Esophagus mucosa (tissue), 1 donor: ENCODE measurements at regions not wholly inside any gene's neighbourhood (a gene's known extent, or its start where the extent isn't known, plus 50 kb on each side); places are given as distances from the start of the nearest gene placed in this dataset.

Source experiments
- ATAC-seq: fragments of 200-7000 bp; cut with Tn5 transposase; one replicate; pipeline ENCODE4 v1.9.1; 2020
- donor health status: DM: yes; HTN: yes; CAD: no.

- ATAC-seq: peak; percentile 67
Measured at GRCh38 chr6:85126485-85127167, 323.3 kb upstream of the NT5E start.

- ATAC-seq: no peak
Measured at GRCh38 chr6:85125526-85125925, 324.4 kb upstream of the NT5E start.

GRCh38 chr6:85124472-85125354 is 325.2 kb upstream of the NT5E start:
- ATAC-seq: no peak

GRCh38 chr6:85121158-85121557 is 328.7 kb upstream of the NT5E start:
- ATAC-seq: no peak

GRCh38 chr6:85118652-85119235 is 331.1 kb upstream of the NT5E start:
- no peak for ATAC-seq

- no peak for ATAC-seq
Measured at GRCh38 chr6:85118233-85118632, 331.6 kb upstream of the NT5E start.

GRCh38 chr6:85116475-85116874 is 333.4 kb upstream of the NT5E start:
- ATAC-seq: no peak

GRCh38 chr6:85115876-85116275 is 334.0 kb upstream of the NT5E start:
- ATAC-seq: no peak

- no peak for ATAC-seq
Measured at GRCh38 chr6:85115376-85115775, 334.5 kb upstream of the NT5E start.

- no peak for ATAC-seq
Measured at GRCh38 chr6:85114581-85114935, 335.3 kb upstream of the NT5E start.

GRCh38 chr6:85113934-85114580 is 335.8 kb upstream of the NT5E start:
- ATAC-seq: no peak

GRCh38 chr6:85112540-85112939 is 337.3 kb upstream of the NT5E start:
- no peak for ATAC-seq

GRCh38 chr6:85111481-85112011 is 338.3 kb upstream of the NT5E start:
- ATAC-seq: no peak

GRCh38 chr6:85110943-85111342 is 338.9 kb upstream of the NT5E start:
- ATAC-seq: no peak

- ATAC-seq: no peak
Measured at GRCh38 chr6:85107701-85108100, 342.2 kb upstream of the NT5E start.

- ATAC-seq: peak; percentile 10
Measured at GRCh38 chr6:85096976-85097375, 332.6 kb upstream of the TBX18 start.

- ATAC-seq: no peak
Measured at GRCh38 chr6:85092226-85092625, 327.8 kb upstream of the TBX18 start.

- ATAC-seq: no peak
Measured at GRCh38 chr6:85089255-85089654, 324.9 kb upstream of the TBX18 start.

GRCh38 chr6:85085875-85086274 is 321.5 kb upstream of the TBX18 start:
- ATAC-seq: no peak

GRCh38 chr6:85081102-85081501 is 316.7 kb upstream of the TBX18 start:
- ATAC-seq: no peak

GRCh38 chr6:85079761-85080160 is 315.4 kb upstream of the TBX18 start:
- ATAC-seq: no peak

GRCh38 chr6:85078058-85078457 is 313.7 kb upstream of the TBX18 start:
- peak; percentile 88 for ATAC-seq

GRCh38 chr6:85077098-85077497 is 312.7 kb upstream of the TBX18 start:
- ATAC-seq: no peak
